ENCODE measurements at regions not wholly inside any gene's neighbourhood (a gene's known extent, or its start where the extent isn't known, plus 50 kb on each side); places are given as distances from the start of the nearest gene placed in this dataset.

DNA sequence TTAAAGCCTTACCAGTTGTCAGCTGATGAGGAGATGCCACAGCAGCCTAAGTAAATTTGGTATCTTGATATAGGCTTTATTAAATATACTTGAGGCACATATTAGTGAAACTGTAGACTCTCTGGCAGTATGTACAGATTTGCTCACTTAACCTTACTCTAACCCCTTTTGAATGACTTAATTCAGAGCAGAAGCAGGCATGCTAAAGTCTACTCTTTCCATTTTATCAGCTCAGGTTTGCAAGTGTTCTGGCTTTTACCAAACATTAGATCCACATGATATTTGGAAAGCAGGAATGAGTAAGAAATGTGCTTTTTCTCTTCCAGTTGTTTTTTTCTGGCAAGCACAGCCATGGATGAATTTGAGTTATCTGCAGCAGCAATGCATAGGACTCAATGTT, 541.0 kb upstream of the PCDH9 start:
- no peak overlapping the region for H3K4ac ChIP-seq (ENCODE audit: low read length)
- no peak overlapping the region for H3K18ac ChIP-seq (ENCODE audit: low read length)
- H3K27me3 ChIP-seq (ENCODE audit: control insufficient read depth in 3 of 3, insufficient read depth in 3 of 3, low read depth in 1 of 3, low read length in 3 of 3): no peaks in the 10 kb centered on the region
- no peaks in the 10 kb centered on the region for H3K9me3 ChIP-seq (replicated peaks in 1 of 2; ENCODE audit: control insufficient read depth in 2 of 2, insufficient read depth in 1 of 2, low read depth in 1 of 2, low read length in 2 of 2)
- H2BK12ac ChIP-seq (ENCODE audit: low read length): no peak overlapping the region
- no peak for DNase-seq (ENCODE audit: low spot score)
- H2BK15ac ChIP-seq (ENCODE audit: low read length): no peak overlapping the region
- no peak overlapping the region for H4K8ac ChIP-seq (ENCODE audit: low read depth, low read length)
- H3K36me3 ChIP-seq (replicated peaks in 1 of 2; ENCODE audit: control insufficient read depth in 2 of 2, insufficient read depth in 2 of 2, low read length in 2 of 2): no peaks in the 10 kb centered on the region
- H3K4me2 ChIP-seq (ENCODE audit: insufficient read depth, low read length, poor library complexity, severe bottlenecking): no peak overlapping the region
- H4K91ac ChIP-seq (ENCODE audit: low read depth, low read length, poor library complexity): no peak overlapping the region
- H2BK5ac ChIP-seq (ENCODE audit: low read length): no peak overlapping the region
- no peak overlapping the region for H3K9ac ChIP-seq (ENCODE audit: low read depth, low read length, poor library complexity)
- no peak overlapping the region for H3K14ac ChIP-seq (ENCODE audit: low read length)
- H3K27ac ChIP-seq (replicated peaks; ENCODE audit: low read length): no peak overlapping the region
- no peak overlapping the region for H2AK5ac ChIP-seq (ENCODE audit: low read depth, low read length)
- no peak overlapping the region for H3K23ac ChIP-seq (ENCODE audit: low read depth, low read length, poor library complexity)
- H3K79me1 ChIP-seq (ENCODE audit: low read depth, low read length): no peaks in the 10 kb centered on the region
- H3K4me1 ChIP-seq (ENCODE audit: control insufficient read depth in 2 of 2, insufficient read depth in 1 of 2, low read depth in 1 of 2, low read length in 2 of 2): no peaks in the 10 kb centered on the region
- no peak overlapping the region for H2AFZ ChIP-seq (ENCODE audit: low read length)
- H2BK120ac ChIP-seq (ENCODE audit: low read depth, low read length): no peak overlapping the region
- no peak overlapping the region for H3K4me3 ChIP-seq (ENCODE audit: low read length in 2 of 2)

DNA sequence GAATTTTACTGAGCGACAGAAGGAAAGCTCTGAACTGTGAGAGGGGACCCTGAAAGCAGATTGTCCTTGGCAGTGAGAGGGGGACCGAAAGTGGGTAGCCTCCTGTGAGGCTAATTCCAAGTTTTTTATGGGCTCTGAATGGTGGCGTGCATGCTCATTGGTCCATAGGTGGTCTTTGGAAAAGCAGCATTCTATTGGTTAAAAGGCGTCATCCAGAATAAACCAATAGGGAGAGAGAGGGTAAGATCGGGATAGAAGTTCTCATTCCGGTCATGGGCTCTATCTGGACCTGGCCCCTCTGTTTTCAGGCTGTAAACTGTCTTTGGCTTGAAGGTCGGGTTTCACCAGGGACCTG, 539.8 kb upstream of the PCDH9 start:
- Histone ChIP-seq H3K27me3 (ENCODE audit: control insufficient read depth in 3 of 3, insufficient read depth in 3 of 3, low read depth in 1 of 3, low read length in 3 of 3) (no peaks in the 10 kb centered on the region), H3K18ac (ENCODE audit: low read length) (no peak overlapping the region), H3K4me2 (ENCODE audit: insufficient read depth, low read length, poor library complexity, severe bottlenecking) (no peak overlapping the region), H3K4ac (ENCODE audit: low read length) (no peak overlapping the region), H3K4me1 (ENCODE audit: control insufficient read depth in 2 of 2, insufficient read depth in 1 of 2, low read depth in 1 of 2, low read length in 2 of 2) (no peaks in the 10 kb centered on the region), H2AFZ (ENCODE audit: low read length) (peak overlapping the region; percentile 3), H3K79me1 (ENCODE audit: low read depth, low read length) (no peaks in the 10 kb centered on the region), H3K14ac (ENCODE audit: low read length) (no peak overlapping the region), H2BK120ac (ENCODE audit: low read depth, low read length) (no peak overlapping the region), H3K9ac (ENCODE audit: low read depth, low read length, poor library complexity) (no peak overlapping the region), H4K8ac (ENCODE audit: low read depth, low read length) (no peak overlapping the region), H2AK5ac (ENCODE audit: low read depth, low read length) (no peak overlapping the region), H2BK12ac (ENCODE audit: low read length) (no peak overlapping the region), H3K27ac (replicated peaks; ENCODE audit: low read length) (no peak overlapping the region), H2BK15ac (ENCODE audit: low read length) (no peak overlapping the region), H4K91ac (ENCODE audit: low read depth, low read length, poor library complexity) (no peak overlapping the region), H3K23ac (ENCODE audit: low read depth, low read length, poor library complexity) (no peak overlapping the region), H3K36me3 (replicated peaks in 1 of 2; ENCODE audit: control insufficient read depth in 2 of 2, insufficient read depth in 2 of 2, low read length in 2 of 2) (no peaks in the 10 kb centered on the region), H2BK5ac (ENCODE audit: low read length) (no peak overlapping the region), H3K4me3 (ENCODE audit: low read length in 2 of 2) (no peak overlapping the region), H3K9me3 (replicated peaks in 1 of 2; ENCODE audit: control insufficient read depth in 2 of 2, insufficient read depth in 1 of 2, low read depth in 1 of 2, low read length in 2 of 2) (no peaks in the 10 kb centered on the region)
- no peak for DNase-seq (ENCODE audit: low spot score)
- no CpG with 5 or more reads among the region's 7 CpGs for WGBS, 2 donors (ENCODE audit: extremely low coverage in 2 of 2, insufficient read length in 2 of 2, insufficient replicate concordance in 1 of 2)

DNA sequence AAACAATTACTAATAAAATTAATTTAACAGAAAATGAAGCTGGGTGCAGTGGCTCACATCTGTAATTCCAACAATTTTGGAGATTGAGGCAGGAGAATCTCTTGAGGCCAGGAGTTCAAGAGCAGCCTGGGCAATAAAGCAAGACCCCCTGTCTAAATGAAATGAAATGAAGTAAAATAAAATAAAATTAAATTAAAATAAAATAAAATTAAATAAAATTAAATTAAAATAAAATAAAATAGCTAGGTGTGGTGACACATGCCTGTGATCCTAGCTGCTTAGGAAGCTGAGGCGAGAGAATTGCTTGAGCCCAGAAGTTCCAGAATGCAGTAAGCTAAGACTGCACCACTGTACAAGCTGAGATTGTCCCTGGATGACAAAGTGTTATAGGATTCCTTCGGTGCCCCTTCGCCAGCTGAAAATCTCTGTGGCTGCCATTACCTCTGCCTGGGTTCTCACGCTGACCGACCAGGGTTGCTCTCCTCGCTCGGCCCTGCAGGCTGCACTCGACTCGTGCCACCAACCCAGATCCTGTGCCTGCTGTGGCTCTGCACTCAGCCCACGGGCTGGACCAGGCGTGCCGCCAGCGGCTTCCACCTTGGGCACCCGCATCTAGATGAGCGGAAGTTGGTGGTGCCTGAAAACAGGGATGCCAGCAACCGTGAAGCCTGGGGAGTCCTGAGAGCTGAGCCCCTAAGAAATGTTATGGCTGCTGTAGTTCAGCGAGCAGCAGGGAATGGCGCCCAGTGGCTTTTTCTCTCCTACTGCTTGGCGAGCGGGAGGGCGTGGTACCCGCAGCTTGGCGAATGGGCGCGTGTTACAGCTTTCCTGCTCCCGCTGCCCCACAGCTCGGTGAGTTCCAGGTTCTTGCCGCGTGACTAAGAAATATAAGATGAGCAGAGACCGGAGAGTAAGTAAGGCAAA, 539.2 kb upstream of the PCDH9 start:
- Histone ChIP-seq H3K9ac (ENCODE audit: low read depth, low read length, poor library complexity) (no peak overlapping the region), H3K27ac (replicated peaks; ENCODE audit: low read length) (no peak overlapping the region), H3K18ac (ENCODE audit: low read length) (no peak overlapping the region), H3K4ac (ENCODE audit: low read length) (no peak overlapping the region), H3K36me3 (replicated peaks in 1 of 2; ENCODE audit: control insufficient read depth in 2 of 2, insufficient read depth in 2 of 2, low read length in 2 of 2) (no peaks in the 10 kb centered on the region), H3K14ac (ENCODE audit: low read length) (no peak overlapping the region), H2BK120ac (ENCODE audit: low read depth, low read length) (no peak overlapping the region), H3K4me2 (ENCODE audit: insufficient read depth, low read length, poor library complexity, severe bottlenecking) (no peak overlapping the region), H3K4me1 (ENCODE audit: control insufficient read depth in 2 of 2, insufficient read depth in 1 of 2, low read depth in 1 of 2, low read length in 2 of 2) (no peaks in the 10 kb centered on the region), H3K9me3 (replicated peaks in 1 of 2; ENCODE audit: control insufficient read depth in 2 of 2, insufficient read depth in 1 of 2, low read depth in 1 of 2, low read length in 2 of 2) (no peaks in the 10 kb centered on the region), H4K8ac (ENCODE audit: low read depth, low read length) (no peak overlapping the region), H3K27me3 (ENCODE audit: control insufficient read depth in 3 of 3, insufficient read depth in 3 of 3, low read depth in 1 of 3, low read length in 3 of 3) (no peaks in the 10 kb centered on the region), H3K79me1 (ENCODE audit: low read depth, low read length) (no peaks in the 10 kb centered on the region), H2BK12ac (ENCODE audit: low read length) (no peak overlapping the region), H3K4me3 (ENCODE audit: low read length in 2 of 2) (peak overlapping the region in 1 of 2 donors; percentile 47), H4K91ac (ENCODE audit: low read depth, low read length, poor library complexity) (no peak overlapping the region), H2BK15ac (ENCODE audit: low read length) (no peak overlapping the region), H2BK5ac (ENCODE audit: low read length) (peak overlapping the region; percentile 16), H2AK5ac (ENCODE audit: low read depth, low read length) (no peak overlapping the region), H2AFZ (ENCODE audit: low read length) (peak overlapping the region; percentile 3), H3K23ac (ENCODE audit: low read depth, low read length, poor library complexity) (no peak overlapping the region)
- WGBS, 2 donors (ENCODE audit: extremely low coverage in 2 of 2, insufficient read length in 2 of 2, insufficient replicate concordance in 1 of 2): no CpG with 5 or more reads among the region's 30 CpGs
- DNase-seq (ENCODE audit: low spot score): no peak

DNA sequence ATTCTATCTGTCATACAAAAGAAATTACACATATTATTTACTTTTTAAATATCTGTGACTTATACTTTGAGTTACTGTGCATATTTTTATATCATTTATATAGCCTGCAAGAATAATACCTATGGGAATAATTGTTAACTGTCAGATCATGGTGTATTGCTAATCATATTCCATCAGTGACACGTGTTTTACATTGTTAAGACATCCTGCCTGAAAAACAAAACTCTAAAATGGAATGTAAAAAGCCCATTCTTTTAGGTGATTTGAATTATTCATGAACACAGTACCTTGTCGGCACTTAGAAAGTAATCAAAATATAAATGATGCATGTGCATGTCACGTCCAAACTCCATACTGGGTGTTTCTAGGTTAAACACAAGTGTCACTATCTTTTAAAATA, 533.8 kb upstream of the PCDH9 start:
- Histone ChIP-seq H2BK15ac (ENCODE audit: low read length) (no peak overlapping the region), H3K36me3 (replicated peaks in 1 of 2; ENCODE audit: control insufficient read depth in 2 of 2, insufficient read depth in 2 of 2, low read length in 2 of 2) (no peaks in the 10 kb centered on the region), H3K23ac (ENCODE audit: low read depth, low read length, poor library complexity) (no peak overlapping the region), H3K9me3 (replicated peaks in 1 of 2; ENCODE audit: control insufficient read depth in 2 of 2, insufficient read depth in 1 of 2, low read depth in 1 of 2, low read length in 2 of 2) (no peaks in the 10 kb centered on the region), H4K91ac (ENCODE audit: low read depth, low read length, poor library complexity) (no peak overlapping the region), H2AK5ac (ENCODE audit: low read depth, low read length) (no peak overlapping the region), H3K18ac (ENCODE audit: low read length) (no peak overlapping the region), H2BK5ac (ENCODE audit: low read length) (no peak overlapping the region), H2AFZ (ENCODE audit: low read length) (no peak overlapping the region), H3K4me1 (ENCODE audit: control insufficient read depth in 2 of 2, insufficient read depth in 1 of 2, low read depth in 1 of 2, low read length in 2 of 2) (peaks cover 0 to 7% of the 10 kb centered on the region in 2 donors), H3K27me3 (ENCODE audit: control insufficient read depth in 3 of 3, insufficient read depth in 3 of 3, low read depth in 1 of 3, low read length in 3 of 3) (no peaks in the 10 kb centered on the region), H2BK120ac (ENCODE audit: low read depth, low read length) (no peak overlapping the region), H3K27ac (replicated peaks; ENCODE audit: low read length) (no peak overlapping the region), H3K14ac (ENCODE audit: low read length) (no peak overlapping the region), H3K4me2 (ENCODE audit: insufficient read depth, low read length, poor library complexity, severe bottlenecking) (no peak overlapping the region), H2BK12ac (ENCODE audit: low read length) (no peak overlapping the region), H3K79me1 (ENCODE audit: low read depth, low read length) (no peaks in the 10 kb centered on the region), H4K8ac (ENCODE audit: low read depth, low read length) (no peak overlapping the region), H3K9ac (ENCODE audit: low read depth, low read length, poor library complexity) (no peak overlapping the region), H3K4ac (ENCODE audit: low read length) (no peak overlapping the region), H3K4me3 (ENCODE audit: low read length in 2 of 2) (no peak overlapping the region)
- WGBS, 2 donors (ENCODE audit: extremely low coverage in 2 of 2, insufficient read length in 2 of 2, insufficient replicate concordance in 1 of 2): no CpG with 5 or more reads among the region's 3 CpGs
- DNase-seq (ENCODE audit: low spot score): no peak
